Mesendoderm (in vitro differentiated cells): ENCODE measurements at regions not wholly inside any gene's neighbourhood (a gene's known extent, or its start where the extent isn't known, plus 50 kb on each side); places are given as distances from the start of the nearest gene placed in this dataset.
A peak's percentile ranks its signal among the peaks of the same experiment; 100 is the strongest.

Source experiments
- DNase-seq: peaks from one replicate; pipeline ENCODE4 v3.0.0; 2013
- H2AK5ac ChIP-seq: 2 replicates; pipeline ENCODE4 v1.6.1; 2013; ENCODE audit warnings: low read length, inconsistent platforms
- H2BK120ac ChIP-seq: 2 replicates; pipeline ENCODE4 v1.6.1; 2013; ENCODE audit warnings: low read depth, mild to moderate bottlenecking, low read length, moderate library complexity, mixed read lengths
- H2BK15ac ChIP-seq: replicated peaks from 2 replicates; pipeline ENCODE4 v1.6.1; 2013; ENCODE audit warnings: low read depth, mild to moderate bottlenecking, moderate library complexity
- H2BK5ac ChIP-seq: 2 replicates; pipeline ENCODE4 v1.6.1; 2013; ENCODE audit warnings: low read length, inconsistent platforms
- H3K18ac ChIP-seq: 2 replicates; pipeline ENCODE4 v1.6.1; 2013; ENCODE audit warnings: mild to moderate bottlenecking, low read length, mixed read lengths
- H3K23ac ChIP-seq: one replicate; pipeline ENCODE4 v1.6.1; 2013; ENCODE audit warnings: low read length
- H3K27ac ChIP-seq: 2 replicates; pipeline ENCODE4 v1.5.1; 2013; ENCODE audit warnings: low read depth, mild to moderate bottlenecking, inconsistent platforms, low read length, moderate library complexity
- H3K27me3 ChIP-seq: 2 replicates; pipeline ENCODE4 v1.6.1; 2013; ENCODE audit warnings: low read length, control low read depth, mild to moderate bottlenecking, inconsistent platforms; ENCODE audit not compliant: insufficient read depth, poor library complexity
- H3K36me3 ChIP-seq: 2 replicates; pipeline ENCODE4 v1.6.1; 2013; ENCODE audit warnings: low read length, inconsistent platforms; ENCODE audit not compliant: control insufficient read depth, insufficient read depth
- H3K4ac ChIP-seq: one replicate; pipeline ENCODE4 v1.6.1; 2013; ENCODE audit warnings: low read depth, mild to moderate bottlenecking, low read length, moderate library complexity
- H3K4me1 ChIP-seq: 2 replicates; pipeline ENCODE4 v1.6.1; 2013; ENCODE audit warnings: low read depth, low read length, inconsistent platforms; ENCODE audit not compliant: control insufficient read depth
- H3K4me2 ChIP-seq: 2 replicates; pipeline ENCODE4 v1.6.1; 2013; ENCODE audit warnings: low read length
- H3K4me3 ChIP-seq: 2 replicates; pipeline ENCODE4 v1.5.1; 2013; ENCODE audit warnings: mild to moderate bottlenecking, low read length
- H3K56ac ChIP-seq: one replicate; pipeline ENCODE4 v1.6.1; 2013; ENCODE audit warnings: low read length
- H3K79me1 ChIP-seq: 2 replicates; pipeline ENCODE4 v1.6.1; 2013; ENCODE audit warnings: low read length, inconsistent platforms
- H3K79me2 ChIP-seq: 2 replicates; pipeline ENCODE4 v1.6.1; 2013; ENCODE audit warnings: mild to moderate bottlenecking, low read length; ENCODE audit not compliant: control insufficient read depth, insufficient read depth
- H3K9ac ChIP-seq: 2 replicates; pipeline ENCODE4 v1.6.1; 2013; ENCODE audit warnings: low read length, inconsistent platforms
- H4K5ac ChIP-seq: one replicate; pipeline ENCODE4 v1.6.1; 2013; ENCODE audit warnings: low read length
- H4K8ac ChIP-seq: one replicate; pipeline ENCODE4 v1.6.1; 2013; ENCODE audit warnings: low read depth, mild to moderate bottlenecking, control low read depth, low read length, moderate library complexity
- WGBS: extraction: QIAGEN DNeasy Blood & Tissue Kit; methylation state at CpG from one replicate; pipeline ENCODE4 v1.1.7; 2013; ENCODE audit warnings: low lambda C conversion rate, missing lambda C conversion rate; ENCODE audit not compliant: insufficient coverage; ENCODE audit errors: extremely low coverage; 5-methylcytosine and 5-hydroxymethylcytosine counted together

DNA sequence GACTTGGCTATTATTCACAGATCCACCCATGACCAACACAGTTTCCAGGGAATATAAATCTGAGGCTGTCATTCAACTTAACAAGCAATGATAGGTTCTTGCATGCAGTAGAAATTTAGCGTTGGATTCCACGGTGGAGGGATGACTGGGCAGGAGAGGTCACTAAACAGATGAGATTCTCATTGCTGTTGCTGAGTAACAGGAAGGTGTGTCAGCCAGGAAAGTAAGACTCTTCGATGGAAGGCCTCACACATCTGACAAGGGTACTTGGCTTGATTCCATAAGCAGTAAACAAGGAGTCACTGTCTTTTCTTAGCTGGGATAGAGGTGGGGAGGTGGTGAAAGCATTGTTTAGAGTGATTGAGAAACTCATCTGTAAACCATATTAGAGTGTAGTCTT, 1152.0 kb downstream of the SORCS3 start:
- H3K79me1 ChIP-seq = no peaks in the 10 kb centered on the region
- no peaks in the 10 kb centered on the region for H3K36me3 ChIP-seq
- no peak overlapping the region for H4K5ac ChIP-seq
- no peak overlapping the region for H3K27ac ChIP-seq
- H4K8ac ChIP-seq = no peak overlapping the region
- no peak overlapping the region for H3K4ac ChIP-seq
- H3K56ac ChIP-seq = no peak overlapping the region
- no peaks in the 10 kb centered on the region for H3K4me1 ChIP-seq
- H2BK120ac ChIP-seq = no peak overlapping the region
- no peaks in the 10 kb centered on the region for H3K27me3 ChIP-seq
- H2BK5ac ChIP-seq = no peak overlapping the region
- H2BK15ac ChIP-seq = no peak overlapping the region
- no peak overlapping the region for H3K9ac ChIP-seq
- no peaks in the 10 kb centered on the region for H3K79me2 ChIP-seq
- H3K23ac ChIP-seq = no peak overlapping the region
- H3K18ac ChIP-seq = no peak overlapping the region
- H3K4me2 ChIP-seq = no peak overlapping the region
- no peak overlapping the region for H2AK5ac ChIP-seq
- DNase-seq = no peak
- no CpG with 5 or more reads among the region's 3 CpGs for WGBS
- H3K4me3 ChIP-seq = no peak overlapping the region

DNA sequence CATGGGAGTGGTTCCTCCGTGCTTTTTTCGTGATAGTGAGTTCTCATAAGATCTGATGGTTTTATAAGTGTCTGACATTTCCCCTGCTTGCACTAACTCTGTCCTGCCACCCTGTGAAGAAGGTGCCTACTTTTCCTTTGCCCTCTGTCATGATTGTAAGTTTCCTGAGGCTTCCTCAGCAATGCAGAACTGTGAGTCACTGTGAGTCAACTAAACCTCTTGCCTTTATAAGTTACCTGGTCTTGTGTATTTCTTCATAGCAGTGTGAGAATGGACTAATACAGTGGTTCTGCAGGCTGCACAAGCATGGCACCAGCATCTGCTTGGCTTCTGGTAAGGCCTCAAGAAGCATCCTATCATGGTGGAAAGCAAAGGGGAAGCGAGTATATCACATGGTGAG, 1144.6 kb downstream of the SORCS3 start:
- H4K8ac ChIP-seq = no peak overlapping the region
- H3K27me3 ChIP-seq = no peaks in the 10 kb centered on the region
- H3K23ac ChIP-seq = no peak overlapping the region
- H2BK5ac ChIP-seq = no peak overlapping the region
- no peak overlapping the region for H2BK120ac ChIP-seq
- no peak overlapping the region for H3K56ac ChIP-seq
- no peak for DNase-seq
- H3K9ac ChIP-seq = no peak overlapping the region
- H3K4me2 ChIP-seq = no peak overlapping the region
- no peaks in the 10 kb centered on the region for H3K79me1 ChIP-seq
- no peak overlapping the region for H3K4me3 ChIP-seq
- no CpG with 5 or more reads among the region's 3 CpGs for WGBS
- no peak overlapping the region for H2AK5ac ChIP-seq
- no peak overlapping the region for H4K5ac ChIP-seq
- no peak overlapping the region for H3K27ac ChIP-seq
- no peak overlapping the region for H3K18ac ChIP-seq
- no peak overlapping the region for H3K4ac ChIP-seq
- no peaks in the 10 kb centered on the region for H3K36me3 ChIP-seq
- no peaks in the 10 kb centered on the region for H3K4me1 ChIP-seq
- no peak overlapping the region for H2BK15ac ChIP-seq
- H3K79me2 ChIP-seq = no peaks in the 10 kb centered on the region

DNA sequence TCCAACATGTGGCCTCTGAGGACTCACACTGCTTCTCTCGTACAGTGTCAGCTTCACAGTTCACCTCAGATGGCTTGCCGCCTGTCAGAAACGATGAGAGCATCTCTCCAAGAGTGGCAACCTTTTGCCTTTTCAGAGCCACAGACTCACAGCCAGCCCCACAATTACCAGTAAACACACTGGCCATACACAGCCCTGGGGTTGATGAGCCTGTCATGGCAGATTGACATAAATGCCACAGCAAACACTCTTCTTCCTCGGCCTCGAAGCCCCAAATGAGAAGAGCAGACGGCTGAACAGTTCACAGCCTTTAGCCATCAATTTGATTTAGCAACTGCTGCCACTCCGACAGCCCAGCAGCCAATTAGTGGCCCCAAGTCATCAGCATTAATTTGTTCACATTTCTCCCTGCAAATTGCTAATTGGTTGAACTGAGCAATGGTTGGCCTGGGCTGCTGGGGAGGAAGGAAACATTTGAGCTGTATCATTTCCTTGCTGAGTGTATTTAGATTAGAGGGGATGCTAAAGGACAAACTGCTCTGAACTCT, 1142.9 kb downstream of the SORCS3 start:
- H3K27me3 ChIP-seq = no peaks in the 10 kb centered on the region
- no peaks in the 10 kb centered on the region for H3K79me2 ChIP-seq
- H3K4me2 ChIP-seq = no peak overlapping the region
- H3K4ac ChIP-seq = no peak overlapping the region
- no peaks in the 10 kb centered on the region for H3K36me3 ChIP-seq
- no peak overlapping the region for H3K18ac ChIP-seq
- no peak overlapping the region for H2BK15ac ChIP-seq
- WGBS = no CpG with 5 or more reads among the region's 7 CpGs
- no peak overlapping the region for H2BK5ac ChIP-seq
- no peak overlapping the region for H3K9ac ChIP-seq
- H2AK5ac ChIP-seq = no peak overlapping the region
- H3K23ac ChIP-seq = no peak overlapping the region
- H3K4me1 ChIP-seq = no peaks in the 10 kb centered on the region
- no peak overlapping the region for H3K27ac ChIP-seq
- no peak overlapping the region for H3K56ac ChIP-seq
- DNase-seq = no peak
- no peak overlapping the region for H2BK120ac ChIP-seq
- no peak overlapping the region for H4K8ac ChIP-seq
- H3K79me1 ChIP-seq = no peaks in the 10 kb centered on the region
- no peak overlapping the region for H3K4me3 ChIP-seq
- no peak overlapping the region for H4K5ac ChIP-seq

DNA sequence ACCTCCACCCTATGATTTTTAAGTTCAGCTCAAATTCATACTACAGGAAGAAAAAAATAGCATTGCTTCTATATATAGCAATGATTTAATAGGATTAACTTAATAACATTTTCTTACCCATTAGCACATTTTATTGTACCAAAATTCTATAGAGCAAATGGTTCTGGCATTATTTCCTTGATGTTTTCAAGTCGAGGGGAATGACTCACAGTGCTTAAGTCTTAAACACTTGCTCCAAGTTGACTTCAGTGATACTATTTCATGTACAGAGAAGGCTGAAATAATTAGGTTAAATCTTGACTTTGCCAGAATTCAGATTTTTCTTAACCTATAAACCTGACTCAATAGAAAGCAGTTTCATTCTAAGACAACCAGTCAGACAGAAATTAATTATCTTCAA, 1133.8 kb downstream of the SORCS3 start:
- no peak overlapping the region for H4K5ac ChIP-seq
- H3K79me2 ChIP-seq = no peaks in the 10 kb centered on the region
- no peaks in the 10 kb centered on the region for H3K36me3 ChIP-seq
- no peak overlapping the region for H3K9ac ChIP-seq
- H3K79me1 ChIP-seq = no peaks in the 10 kb centered on the region
- H3K4me3 ChIP-seq = no peak overlapping the region
- DNase-seq = no peak
- WGBS = no CpG with 5 or more reads among the region's 1 CpG
- H2AK5ac ChIP-seq = no peak overlapping the region
- H2BK120ac ChIP-seq = no peak overlapping the region
- H3K4me2 ChIP-seq = no peak overlapping the region
- no peaks in the 10 kb centered on the region for H3K4me1 ChIP-seq
- H3K4ac ChIP-seq = no peak overlapping the region
- H3K23ac ChIP-seq = no peak overlapping the region
- H3K18ac ChIP-seq = no peak overlapping the region
- H4K8ac ChIP-seq = no peak overlapping the region
- H2BK15ac ChIP-seq = no peak overlapping the region
- no peak overlapping the region for H2BK5ac ChIP-seq
- H3K56ac ChIP-seq = no peak overlapping the region
- H3K27me3 ChIP-seq = no peaks in the 10 kb centered on the region
- H3K27ac ChIP-seq = no peak overlapping the region

DNA sequence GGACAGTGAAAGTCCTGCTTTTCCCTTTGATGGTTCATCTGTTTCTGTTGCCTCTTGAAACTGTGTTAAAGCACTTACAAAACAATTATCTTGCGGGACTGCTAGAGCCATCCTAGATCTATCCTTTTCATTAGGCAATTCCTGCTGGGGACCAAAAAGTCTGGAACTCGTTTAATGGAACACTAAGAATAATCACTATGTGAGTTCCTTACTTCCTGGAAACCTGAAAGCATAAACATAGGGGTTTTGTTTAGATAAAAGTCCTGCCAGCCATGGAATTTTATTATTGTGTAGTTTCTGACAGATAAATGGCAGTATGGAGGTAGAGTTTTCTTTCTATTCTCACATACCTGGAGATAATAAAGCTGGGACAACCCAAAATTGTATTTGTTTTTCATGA, 1133.3 kb downstream of the SORCS3 start:
- no CpG with 5 or more reads among the region's 2 CpGs for WGBS
- no peak overlapping the region for H3K27ac ChIP-seq

DNA sequence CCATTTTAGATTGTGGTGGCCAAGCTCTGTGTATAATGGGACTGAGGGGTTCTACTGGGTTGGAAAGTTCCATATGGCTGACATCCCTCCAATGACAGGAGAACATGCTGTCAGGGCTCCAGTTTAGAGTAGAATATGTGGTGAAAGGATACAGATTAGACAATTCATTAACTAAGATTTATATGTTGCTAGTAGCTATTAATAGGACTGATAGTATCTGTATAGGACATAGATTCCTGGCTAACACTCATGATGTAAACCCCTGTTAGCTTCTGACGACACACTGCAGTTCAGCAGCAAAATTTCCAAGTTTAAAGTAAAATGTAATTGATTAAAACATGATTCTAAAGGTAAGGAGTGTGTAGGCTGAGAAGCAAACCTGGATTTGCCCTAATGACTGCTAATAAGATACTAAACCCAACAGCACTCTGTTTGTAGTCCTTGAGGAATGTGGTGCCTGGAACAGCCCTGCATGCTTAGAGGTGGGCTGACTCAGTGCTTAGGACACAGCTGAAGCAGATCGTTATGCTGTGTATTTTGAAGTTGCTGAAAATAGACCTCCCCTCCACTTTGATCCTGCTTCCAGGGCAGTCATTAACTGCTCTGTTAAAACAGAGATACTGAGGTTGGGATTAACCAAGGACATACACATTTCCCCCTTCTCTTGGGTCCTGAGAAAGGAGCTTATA, 1129.6 kb downstream of the SORCS3 start:
- H3K9ac ChIP-seq = no peak overlapping the region
- no peak overlapping the region for H3K27ac ChIP-seq
- no peaks in the 10 kb centered on the region for H3K79me1 ChIP-seq
- H3K4me3 ChIP-seq = no peak overlapping the region
- H3K4ac ChIP-seq = no peak overlapping the region
- peak; percentile 37 for DNase-seq
- no peak overlapping the region for H2AK5ac ChIP-seq
- H3K36me3 ChIP-seq = no peaks in the 10 kb centered on the region
- H3K23ac ChIP-seq = no peak overlapping the region
- H3K56ac ChIP-seq = no peak overlapping the region
- no peak overlapping the region for H4K5ac ChIP-seq
- no peak overlapping the region for H2BK5ac ChIP-seq
- H3K79me2 ChIP-seq = no peaks in the 10 kb centered on the region
- H3K18ac ChIP-seq = no peak overlapping the region
- peaks cover 3% of the 10 kb centered on the region for H3K4me1 ChIP-seq
- no peaks in the 10 kb centered on the region for H3K27me3 ChIP-seq
- no CpG with 5 or more reads among the region's 2 CpGs for WGBS
- H2BK15ac ChIP-seq = no peak overlapping the region
- H3K4me2 ChIP-seq = no peak overlapping the region
- H4K8ac ChIP-seq = no peak overlapping the region
- H2BK120ac ChIP-seq = no peak overlapping the region

More for the DNA sequence above, 1133.3 kb downstream of the SORCS3 start:
- no peaks in the 10 kb centered on the region for H3K79me2 ChIP-seq
- no peaks in the 10 kb centered on the region for H3K36me3 ChIP-seq
- no peak overlapping the region for H3K18ac ChIP-seq
- no peak overlapping the region for H4K8ac ChIP-seq
- H3K9ac ChIP-seq = no peak overlapping the region
- no peak overlapping the region for H3K4me3 ChIP-seq
- no peak overlapping the region for H2AK5ac ChIP-seq
- H2BK120ac ChIP-seq = no peak overlapping the region
- no peak overlapping the region for H3K4me2 ChIP-seq
- no peak overlapping the region for H3K56ac ChIP-seq
- H3K4me1 ChIP-seq = peaks cover 3% of the 10 kb centered on the region
- no peaks in the 10 kb centered on the region for H3K79me1 ChIP-seq
- no peak overlapping the region for H3K23ac ChIP-seq
- H4K5ac ChIP-seq = no peak overlapping the region
- H2BK15ac ChIP-seq = no peak overlapping the region
- no peaks in the 10 kb centered on the region for H3K27me3 ChIP-seq
- H2BK5ac ChIP-seq = no peak overlapping the region
- no peak overlapping the region for H3K4ac ChIP-seq
- DNase-seq = no peak
